Eye (tissue), 1 donor: ENCODE measurements at regions not wholly inside any gene's neighbourhood (a gene's known extent, or its start where the extent isn't known, plus 50 kb on each side); places are given as distances from the start of the nearest gene placed in this dataset.
"Not testable (repeated sequence)": the region's sequence is repeated elsewhere in the genome, so short reads cannot be mapped to it uniquely, and the experiment has no call there.

Source experiments
- DNase-seq: peaks from one replicate; pipeline ENCODE4 v3.0.0-alpha.2; 2015

DNA sequence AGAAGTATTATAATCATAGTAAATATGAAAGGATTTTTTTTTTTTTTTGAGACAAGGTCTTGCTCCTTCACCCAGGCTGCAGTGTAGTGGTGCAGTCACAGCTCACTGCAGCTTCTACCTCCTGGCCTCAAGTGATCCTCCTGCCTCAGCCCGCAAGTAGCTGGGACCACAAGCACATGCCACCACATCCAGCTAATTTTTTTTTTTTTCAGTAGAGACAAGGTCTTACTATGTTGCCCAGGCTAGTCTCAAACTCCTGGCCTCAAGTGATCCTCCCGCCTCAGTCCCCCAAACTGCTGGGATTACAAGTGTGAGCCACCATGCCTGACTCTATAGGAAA, 86.2 kb upstream of the FOXN2 start:
- no peak for DNase-seq

DNA sequence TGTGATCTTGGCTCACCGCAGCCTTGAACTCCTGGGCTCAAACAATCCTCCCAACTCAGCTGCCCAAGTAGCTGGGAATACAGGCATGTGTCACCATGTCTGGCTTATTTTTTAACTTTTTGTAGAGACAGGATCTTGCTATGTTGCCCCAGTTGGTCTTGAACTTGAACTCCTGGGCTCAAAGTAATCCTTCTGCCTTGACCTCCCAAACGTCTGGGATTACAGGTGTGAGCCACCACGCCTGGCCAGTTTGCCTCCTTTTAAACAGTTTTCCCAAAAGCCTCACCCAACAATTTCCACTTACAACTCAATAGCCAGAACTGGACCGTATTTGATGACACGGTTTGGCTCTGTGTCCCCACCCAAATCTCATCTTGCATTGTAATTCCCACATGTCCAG, 85.4 kb upstream of the FOXN2 start:
- DNase-seq, result no peak

- DNase-seq, result no peak
Measured at GRCh38 chr2:48230834-48231233, 83.6 kb upstream of the FOXN2 start.

- DNase-seq, result no peak
Measured at GRCh38 chr2:48232351-48232750, 82.1 kb upstream of the FOXN2 start.

DNA sequence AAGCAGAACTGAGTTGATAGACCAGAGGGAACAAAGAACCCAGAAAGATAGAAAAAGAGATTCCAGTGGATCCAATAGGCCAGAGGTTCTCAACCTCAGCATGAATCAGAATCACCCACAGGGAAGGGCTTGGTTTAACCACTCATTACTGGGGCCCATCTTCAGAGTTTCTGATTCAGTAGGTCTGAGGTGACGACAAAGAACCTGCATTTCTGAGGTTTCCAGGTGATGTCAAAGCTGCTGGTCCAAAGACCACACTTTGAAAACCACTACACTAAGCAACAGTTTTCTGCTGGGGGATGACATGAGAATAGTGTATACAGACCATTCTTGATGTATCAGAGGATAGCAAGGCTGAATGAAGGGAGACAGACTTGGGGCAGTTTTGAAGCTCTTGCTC, 81.5 kb upstream of the FOXN2 start:
- no peak for DNase-seq

- not testable (repeated sequence) for DNase-seq
Measured at GRCh38 chr2:48233824-48234223, 80.7 kb upstream of the FOXN2 start.

DNA sequence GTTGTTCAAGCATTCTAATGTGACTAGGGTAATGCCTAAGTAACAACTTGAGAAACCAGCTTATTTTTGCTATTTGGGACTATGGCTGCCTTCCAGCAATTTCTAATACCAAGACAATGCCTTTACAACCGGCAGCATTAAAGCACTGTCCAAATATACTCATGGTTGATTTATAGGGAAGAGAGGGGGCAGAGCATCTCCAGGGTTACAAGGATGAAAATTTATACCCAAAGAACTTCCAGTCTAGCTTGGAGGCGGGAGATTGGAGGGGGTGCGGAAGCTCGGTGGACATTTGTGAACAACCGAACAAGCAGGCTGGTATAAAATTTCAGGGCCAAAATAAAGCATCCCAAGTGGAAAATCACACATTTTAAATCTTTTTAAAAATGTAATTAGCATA, 79.4 kb upstream of the FOXN2 start:
- DNase-seq, result no peak

GRCh38 chr2:48238381-48238780, 76.1 kb upstream of the FOXN2 start:
- DNase-seq, result no peak

DNA sequence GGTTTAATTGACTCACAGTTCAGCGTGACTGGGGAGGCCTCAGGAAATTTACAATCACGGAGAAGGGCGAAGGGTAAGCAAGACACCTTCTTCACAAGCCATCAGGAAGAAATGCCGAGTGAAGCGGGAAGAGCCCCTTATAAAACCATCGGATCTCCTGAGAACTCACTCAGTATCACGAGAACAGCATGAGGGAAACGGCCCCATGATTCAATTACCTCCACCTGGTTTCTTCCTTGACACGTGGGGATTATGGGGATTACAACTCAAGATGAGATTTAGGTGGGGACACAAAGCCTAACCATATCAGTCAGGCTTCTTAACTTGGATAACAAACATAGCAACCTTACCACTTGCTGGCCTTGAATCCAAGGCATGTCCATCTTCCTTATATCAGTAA, 73.6 kb upstream of the FOXN2 start:
- no peak for DNase-seq

DNA sequence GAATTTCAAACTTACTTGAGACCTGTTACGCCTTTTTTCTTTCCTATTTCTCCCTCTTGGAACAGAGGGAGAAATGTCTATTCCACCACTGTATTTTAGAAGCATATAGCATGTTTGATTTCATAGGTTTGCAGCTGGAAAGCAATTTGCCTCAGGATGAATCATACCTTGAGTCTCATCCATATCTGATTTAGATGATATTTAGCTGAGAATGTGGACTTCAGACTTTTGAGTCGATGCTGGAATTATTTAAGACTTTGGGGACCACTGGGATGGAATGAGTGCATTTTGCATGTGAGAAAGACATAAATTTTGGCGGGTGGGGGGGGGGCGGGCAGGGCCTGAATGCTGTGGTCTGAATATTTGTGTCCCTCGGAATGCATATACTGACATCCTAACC, 67.3 kb upstream of the FOXN2 start:
- no peak for DNase-seq

DNA sequence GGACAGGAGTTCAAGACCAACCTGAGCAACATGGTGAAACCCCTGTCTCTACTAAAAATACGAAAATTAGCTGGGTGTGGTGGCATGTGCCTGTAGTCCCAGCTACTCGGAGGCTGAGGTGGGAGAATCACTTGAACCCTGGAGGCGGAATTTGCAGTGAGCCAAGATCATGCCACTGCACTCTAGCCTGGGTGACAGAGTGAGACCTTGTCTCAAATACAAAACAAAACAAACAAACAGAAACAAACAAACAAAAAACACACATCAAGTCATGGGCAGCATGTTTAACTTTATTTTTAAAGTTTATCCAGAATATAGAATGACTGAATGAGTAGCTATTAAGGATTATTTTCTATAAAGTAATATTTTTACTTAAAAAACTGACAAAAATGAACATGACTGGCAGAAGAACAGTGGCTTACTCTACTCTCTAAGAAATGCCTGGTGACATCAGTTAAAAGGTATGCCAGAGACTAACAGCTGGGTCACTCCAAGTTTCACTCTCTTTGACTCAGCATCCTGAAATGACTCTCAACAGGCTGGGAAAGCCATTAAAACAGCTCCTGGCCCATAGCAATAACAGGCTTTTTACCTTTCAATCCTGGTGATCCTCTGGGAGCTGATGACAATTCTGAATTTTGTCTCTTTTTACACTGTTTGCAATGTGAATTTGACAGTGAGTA, 66.1 kb upstream of the FOXN2 start:
- peak; percentile 51 for DNase-seq

- peak; percentile 15 for DNase-seq
Measured at GRCh38 chr2:48249025-48249424, 65.5 kb upstream of the FOXN2 start.

- DNase-seq, result no peak
Measured at GRCh38 chr2:48249631-48250473, 64.6 kb upstream of the FOXN2 start.

DNA sequence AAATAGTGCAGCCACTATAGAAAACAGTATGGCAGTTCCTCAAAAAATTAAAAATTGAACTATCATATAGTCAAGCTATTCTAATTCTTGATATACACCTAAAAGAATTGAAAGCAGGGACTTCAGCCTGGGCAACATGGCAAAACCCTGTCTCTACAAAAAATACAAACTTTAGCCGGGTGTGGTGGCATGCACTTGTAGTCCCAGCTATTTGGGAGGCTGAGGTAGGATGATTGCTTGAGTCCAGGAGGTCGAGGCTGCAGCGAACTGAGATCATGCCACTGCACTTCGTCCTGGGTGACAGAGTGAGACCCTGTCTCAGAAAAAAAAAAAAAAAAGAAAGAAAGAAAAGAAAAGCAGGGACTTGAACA, 64.0 kb upstream of the FOXN2 start:
- no peak for DNase-seq

DNA sequence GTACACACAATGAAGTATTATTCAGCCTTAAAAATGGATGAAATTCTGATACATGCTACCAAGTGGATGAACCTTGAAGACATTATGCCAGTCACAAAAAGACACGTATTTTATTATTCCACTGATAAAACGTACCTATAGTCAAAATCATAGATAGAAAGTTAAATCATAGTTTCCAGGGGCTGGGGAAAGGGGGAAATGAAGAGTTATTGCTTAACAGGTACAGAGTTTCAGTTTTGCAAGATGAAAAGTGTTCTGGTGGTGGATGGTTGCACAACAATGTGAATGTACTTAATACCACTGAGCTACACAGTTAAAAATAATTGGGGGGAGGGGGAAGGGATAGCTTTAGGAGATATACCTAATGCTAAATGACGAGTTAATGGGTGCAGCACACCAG, 63.5 kb upstream of the FOXN2 start:
- DNase-seq, result no peak

DNA sequence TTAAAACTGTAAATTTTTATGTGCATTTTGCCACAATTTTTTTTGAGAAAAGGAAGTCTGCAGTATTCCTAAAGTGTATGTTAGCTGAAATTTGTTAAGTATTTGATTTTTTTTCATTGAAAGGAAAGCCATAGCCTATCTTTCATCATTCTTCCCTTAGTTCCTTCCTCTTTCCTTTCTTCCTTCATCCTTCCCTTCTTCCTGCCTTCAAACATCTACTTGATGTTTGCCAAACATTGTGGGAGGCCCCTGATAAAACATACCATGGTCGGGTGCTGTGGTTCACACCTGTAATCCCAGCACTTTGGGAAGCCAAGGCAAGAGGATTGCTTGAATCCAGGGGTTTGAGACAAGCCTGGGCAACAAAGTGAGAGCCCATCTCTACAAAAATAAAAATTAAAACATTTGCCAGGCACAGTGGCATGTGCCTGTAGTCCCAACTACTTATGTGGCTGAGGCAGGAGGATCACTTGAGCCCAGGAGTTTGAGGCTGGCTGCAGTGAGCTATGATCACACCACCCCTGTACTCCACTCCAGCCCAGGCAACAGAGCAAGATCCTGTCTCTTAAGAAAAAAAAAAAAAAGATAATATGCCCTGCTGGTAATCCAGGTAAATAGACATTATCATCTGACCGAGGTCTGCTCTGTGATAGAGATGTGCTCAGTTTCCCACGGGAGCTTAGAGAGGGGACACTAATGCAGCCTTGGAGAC, 62.9 kb upstream of the FOXN2 start:
- no peak for DNase-seq

- DNase-seq, result no peak
Measured at GRCh38 chr2:48253301-48253700, 61.2 kb upstream of the FOXN2 start.

DNA sequence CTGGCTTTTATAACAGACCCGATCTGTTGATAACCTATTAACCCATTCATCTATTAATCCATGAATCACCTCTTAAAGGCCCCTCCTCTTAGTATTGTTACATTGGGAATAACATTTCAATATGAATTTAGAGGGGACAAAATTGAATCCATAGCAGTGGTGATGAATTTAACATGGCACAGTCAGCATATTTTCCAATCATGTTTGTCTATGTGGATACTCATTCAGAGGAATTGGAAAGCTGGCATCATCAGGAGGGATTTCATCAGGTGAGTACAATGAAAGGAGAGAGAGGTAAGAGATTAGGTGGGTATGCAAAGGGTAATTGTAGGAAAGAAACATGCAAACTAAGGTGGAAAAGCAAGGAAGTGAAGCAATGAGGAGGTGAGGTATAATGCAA, 59.6 kb upstream of the FOXN2 start:
- DNase-seq, result no peak

- DNase-seq, result no peak
Measured at GRCh38 chr2:48257456-48257855, 57.0 kb upstream of the FOXN2 start.

GRCh38 chr2:48258481-48259149, 55.9 kb upstream of the FOXN2 start:
- no peak for DNase-seq

DNA sequence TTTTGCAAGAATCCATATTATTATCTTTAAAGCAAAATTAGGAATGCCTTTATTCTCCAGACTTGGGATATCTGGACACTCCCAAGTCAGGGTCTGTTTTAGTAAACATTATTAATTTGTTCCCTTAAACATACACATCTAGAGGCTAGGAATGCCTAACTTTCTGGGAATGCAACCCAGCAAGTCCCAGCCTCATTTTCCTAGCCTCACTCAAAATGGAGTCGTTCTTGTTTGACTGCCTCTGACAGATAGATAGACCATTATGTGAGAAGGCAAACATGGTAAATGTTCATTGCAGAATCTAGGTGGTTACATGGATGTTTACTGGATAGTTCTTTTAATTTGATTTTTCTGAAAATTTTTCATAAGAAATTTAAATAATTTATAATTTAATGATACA, 54.7 kb upstream of the FOXN2 start:
- no peak for DNase-seq

GRCh38 chr2:48264627-48265026, 49.9 kb upstream of the FOXN2 start:
- DNase-seq, result no peak
